HCT116 (cell line): ENCODE measurements at regions not wholly inside any gene's neighbourhood (a gene's known extent, or its start where the extent isn't known, plus 50 kb on each side); places are given as distances from the start of the nearest gene placed in this dataset.

Experiments used
- ATAC-seq: fragments of 200-7000 bp; cut with Tn5 transposase; 2 replicates; pipeline ENCODE4 v1.9.1; 2020; ENCODE audit warnings: mild to moderate bottlenecking, moderate library complexity
- BruUV-seq: library from RNA; stranded (reverse); fragments of 400-500 nt; replicated peaks from 2 replicates; lab custom pipeline; 2021; lab: Mats Ljungman, UMichigan
- CTCF ChIA-PET: fragments of 300-600 bp; sonication (Branson Sonifier 250); formaldehyde crosslinking; loops from one replicate; lab custom pipeline; 2021; ENCODE audit warnings: antibody characterized with exemption; lab: Charles Lee
- POLR2A ChIA-PET: fragments of 300-600, 350-600 bp; sonication (Branson Sonifier 250); formaldehyde crosslinking; loops from one replicate; lab custom pipeline; 2021; ENCODE audit warnings: antibody characterized with exemption; lab: Charles Lee
- RAD21 ChIA-PET, 2 experiments: fragments of 300-600 bp; sonication (Branson Sonifier 250); formaldehyde crosslinking; loops; one replicate each; lab custom pipeline; 2023; ENCODE audit warnings: low total read pairs in 2 of 2; ENCODE audit not compliant: uncharacterized antibody in 2 of 2, unreplicated experiment in 2 of 2, low non-redundant PET in 1 of 2; lab: Charles Lee
- DNase-seq: peaks from one replicate; pipeline ENCODE4 v3.0.0-alpha.2; 2010; ENCODE audit warnings: low read depth, low spot score
- H2AFZ ChIP-seq: fragments of 200-600 bp; shearing (Covaris generic), sonication (generic); 2 replicates; pipeline ENCODE4 v1.6.1; 2017; ENCODE audit warnings: low read depth, mixed run types, mixed read lengths, antibody characterized with exemption, low read length; ENCODE audit not compliant: poor library complexity, severe bottlenecking
- H3K27ac ChIP-seq: 2 replicates; pipeline ENCODE4 v1.5.1; 2012; ENCODE audit warnings: low read depth, low read length
- H3K27me3 ChIP-seq: fragments of 200-600 bp; sonication (generic); 2 replicates; pipeline ENCODE4 v1.6.1; 2016; ENCODE audit warnings: mixed run types, low read length, mixed read lengths; ENCODE audit not compliant: insufficient read depth
- H3K36me3 ChIP-seq, 2 experiments: fragments of 200-500 bp in 1 of 2; fragments of 200-600 bp in 1 of 2; sonication (Bioruptor generic) in 1 of 2; sonication (generic) in 1 of 2; 2 replicates each; pipeline versions ENCODE4 v1.5.1 to v1.6.1; 2014 to 2016; ENCODE audit warnings: low read length in 2 of 2, inconsistent platforms in 1 of 2, mixed read lengths in 1 of 2, mixed run types in 1 of 2; ENCODE audit not compliant: insufficient read depth in 2 of 2, control insufficient read depth in 1 of 2
- H3K4me1 ChIP-seq, 2 experiments: fragments of 200-600 bp in 1 of 2; sonication (generic) in 1 of 2; 2 replicates each; pipeline versions ENCODE4 v1.5.1 to v1.6.1; 2012 to 2017; ENCODE audit warnings: low read length in 2 of 2, inconsistent platforms in 1 of 2, mild to moderate bottlenecking in 1 of 2, mixed read lengths in 1 of 2, mixed run types in 1 of 2, moderate library complexity in 1 of 2; ENCODE audit not compliant: insufficient read depth in 2 of 2, control insufficient read depth in 1 of 2
- H3K4me2 ChIP-seq: fragments of 200-600 bp; sonication (generic); 2 replicates; pipeline ENCODE4 v1.6.1; 2017; ENCODE audit warnings: mixed run types, low read length, mixed read lengths
- H3K4me3 ChIP-seq, 2 experiments: fragments of 200-600 bp in 1 of 2; sonication (generic) in 1 of 2; replicated peaks in 1 of 2; 2 replicates each; pipeline ENCODE4 v1.5.1; 2011 to 2016; ENCODE audit warnings: low read length in 2 of 2, control low read depth in 1 of 2, low read depth in 1 of 2, mild to moderate bottlenecking in 1 of 2, mixed read lengths in 1 of 2, mixed run types in 1 of 2
- H3K79me2 ChIP-seq: fragments of 200-600 bp; sonication (generic); 2 replicates; pipeline ENCODE4 v1.6.1; 2017; ENCODE audit warnings: mild to moderate bottlenecking, mixed run types, low read length, moderate library complexity, mixed read lengths; ENCODE audit not compliant: insufficient read depth
- H3K9ac ChIP-seq: fragments of 200-600 bp; sonication (generic); 2 replicates; pipeline ENCODE4 v1.6.1; 2016; ENCODE audit warnings: low read length, mixed read lengths
- H3K9me2 ChIP-seq: fragments of 200-600 bp; sonication (generic), shearing (Covaris generic); 2 replicates; pipeline ENCODE4 v1.6.1; 2017; ENCODE audit warnings: mixed run types, mild to moderate bottlenecking, moderate library complexity; ENCODE audit not compliant: insufficient read depth
- H3K9me3 ChIP-seq, 2 experiments: fragments of 200-500 bp in 1 of 2; fragments of 200-600 bp in 1 of 2; sonication (Bioruptor generic) in 1 of 2; sonication (generic) in 1 of 2; 2 replicates each; pipeline ENCODE4 v1.6.1; 2014 to 2017; ENCODE audit warnings: low read length in 2 of 2, mixed read lengths in 2 of 2, inconsistent platforms in 1 of 2, low read depth in 1 of 2, mild to moderate bottlenecking in 1 of 2, mixed run types in 1 of 2, moderate library complexity in 1 of 2; ENCODE audit not compliant: control insufficient read depth in 1 of 2, insufficient read depth in 1 of 2
- H4K20me1 ChIP-seq: fragments of 200-600 bp; sonication (generic), shearing (Covaris generic); 2 replicates; pipeline ENCODE4 v1.6.1; 2017; ENCODE audit warnings: mixed run types, mild to moderate bottlenecking, moderate library complexity; ENCODE audit not compliant: insufficient read depth
- CBX3 ChIP-seq: IDR thresholded peaks from 2 replicates; pipeline ENCODE4 v1.6.1; 2012; ENCODE audit warnings: low read depth
- ELF1 ChIP-seq: IDR thresholded peaks from 2 replicates; pipeline ENCODE4 v1.6.1; 2012; ENCODE audit warnings: low read depth, borderline replicate concordance
- FOSL1 ChIP-seq: IDR thresholded peaks from 2 replicates; pipeline ENCODE4 v1.6.1; 2012; ENCODE audit warnings: low read depth
- JUND ChIP-seq: IDR thresholded peaks from 2 replicates; pipeline ENCODE4 v1.6.1; 2012
- POLR2A ChIP-seq: IDR thresholded peaks from 2 replicates; pipeline ENCODE4 v1.7.0; 2011; ENCODE audit warnings: borderline replicate concordance; ENCODE audit not compliant: insufficient read depth, insufficient read length; ENCODE audit errors: extremely low read depth
- SIN3A ChIP-seq: IDR thresholded peaks from 2 replicates; pipeline ENCODE4 v1.6.1; 2012; ENCODE audit warnings: low read depth
- SP1 ChIP-seq: IDR thresholded peaks from 2 replicates; pipeline ENCODE4 v1.6.1; 2012; ENCODE audit warnings: low read depth
- intact Hi-C: fragments of 100-400 bp; cut with micrococcal nuclease; formaldehyde crosslinking; loops from 2 replicates; pipeline ENCODE4 v1.10.0; 2022

DNA sequence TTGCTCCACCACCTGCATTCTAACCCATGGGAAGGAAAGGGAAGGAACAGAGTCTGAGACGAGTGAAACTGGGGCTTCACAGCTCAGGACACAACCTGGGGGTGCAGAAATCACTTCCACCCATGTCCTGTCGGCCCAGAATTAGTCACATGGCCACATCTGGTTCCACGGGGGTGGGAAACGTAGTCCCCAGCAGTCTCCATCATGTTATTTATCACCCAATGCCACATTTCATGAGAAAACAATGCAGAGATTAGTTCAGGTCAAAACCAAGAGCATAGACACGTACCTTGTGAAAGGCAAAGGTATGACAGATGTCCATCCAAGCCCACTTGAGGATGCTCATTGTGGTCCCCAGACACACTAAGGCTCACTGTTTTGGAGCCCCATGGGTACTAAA, 125.1 kb downstream of the MED10 start:
- Histone ChIP-seq H3K4me2 (no peak overlapping the region), H3K27ac (no peak overlapping the region), H3K27me3 (peaks cover 10% of the 10 kb centered on the region; the same call in 1 of the 2 replicates), H3K4me3 (no peak overlapping the region), H3K9me3 (no peaks in the 10 kb centered on the region), H3K9ac (no peak overlapping the region)
- RAD21 ChIA-PET = no interaction called here
- ATAC-seq (no peak), DNase-seq (no peak)
- intact Hi-C loops = no loop called here
- CTCF ChIA-PET = no interaction called here
- POLR2A ChIA-PET = no interaction called here
- TF ChIP-seq ELF1 (no peak), SP1 (no peak), JUND (no peak), SIN3A (no peak), POLR2A (no peak)
- TF ChIP-seq, all 23 proteins: peak for 0
- Histone ChIP-seq H3K79me2 (no peaks in the 10 kb centered on the region), H3K36me3 (no peaks in the 10 kb centered on the region), H4K20me1 (no peaks in the 10 kb centered on the region), H3K4me1 (no peaks in the 10 kb centered on the region), H3K9me2 (no peaks in the 10 kb centered on the region), H2AFZ (no peak overlapping the region)
- BruUV-seq = no TSS peak

- CTCF ChIA-PET = no interaction called here
- Histone ChIP-seq H3K27ac (no peak overlapping the region), H3K4me1 (no peaks in the 10 kb centered on the region), H4K20me1 (no peaks in the 10 kb centered on the region), H2AFZ (no peak overlapping the region), H3K79me2 (no peaks in the 10 kb centered on the region)
- no TSS peak for BruUV-seq
- ATAC-seq = no peak
- DNase-seq = no peak
- no peak for TF ChIP-seq FOSL1
- no peak for TF ChIP-seq CBX3
- TF ChIP-seq, all 23 proteins: peak for 0
- no peak overlapping the region for H3K9ac ChIP-seq
- RAD21 ChIA-PET = no interaction called here
- intact Hi-C loops = no loop called here
- POLR2A ChIA-PET = no interaction called here
- H3K9me3 ChIP-seq = no peaks in the 10 kb centered on the region
- H3K9me2 ChIP-seq = no peaks in the 10 kb centered on the region
- no peak overlapping the region for H3K4me2 ChIP-seq
- peaks cover 10% of the 10 kb centered on the region; the same call in 1 of the 2 replicates for H3K27me3 ChIP-seq
- H3K4me3 ChIP-seq = no peak overlapping the region
- no peaks in the 10 kb centered on the region for H3K36me3 ChIP-seq
Observed at GRCh38 chr5:6252581-6252980, 125.8 kb downstream of the MED10 start.
